Suprapubic skin (tissue), 4 donors: ENCODE measurements at regions not wholly inside any gene's neighbourhood (a gene's known extent, or its start where the extent isn't known, plus 50 kb on each side); places are given as distances from the start of the nearest gene placed in this dataset.

ENCODE experiments used
- DNase-seq, 2 donors: peaks; one replicate each; pipeline ENCODE4 v3.0.0-alpha.2; 2019; ENCODE audit warnings: low spot score in 2 of 2
- H3K27ac ChIP-seq: fragments of 200-600 bp; sonication (generic); one replicate; pipeline ENCODE4 v1.5.1; 2019
- H3K27me3 ChIP-seq: fragments of 200-600 bp; sonication (generic); one replicate; pipeline ENCODE4 v1.5.1; 2019
- H3K36me3 ChIP-seq: fragments of 200-600 bp; sonication (generic); one replicate; pipeline ENCODE4 v1.5.1; 2019
- H3K4me1 ChIP-seq: fragments of 200-600 bp; sonication (generic); one replicate; pipeline ENCODE4 v1.5.1; 2019
- H3K4me3 ChIP-seq: fragments of 200-600 bp; sonication (generic); one replicate; pipeline ENCODE4 v1.5.1; 2019; ENCODE audit warnings: mild to moderate bottlenecking
- H3K9me3 ChIP-seq: fragments of 200-600 bp; sonication (generic); one replicate; pipeline ENCODE4 v1.5.1; 2019
- CTCF ChIP-seq, 2 donors: fragments of 200-600 bp in 1 of 2; fragments of 450-650 bp in 1 of 2; sonication (generic) in 1 of 2; IDR thresholded peaks; one replicate each; pipeline ENCODE4 v1.5.1; 2016 to 2019; ENCODE audit warnings: antibody characterized with exemption in 2 of 2, mild to moderate bottlenecking in 1 of 2, moderate library complexity in 1 of 2
- EP300 ChIP-seq: sonication (generic); formaldehyde crosslinking; IDR thresholded peaks from one replicate; pipeline ENCODE4 v1.6.1; 2017; ENCODE audit warnings: antibody characterized with exemption
- POLR2A ChIP-seq, 2 donors: fragments of 450-650 bp; IDR thresholded peaks; one replicate each; pipeline ENCODE4 v1.6.1; 2017; ENCODE audit warnings: antibody characterized with exemption in 2 of 2, mild to moderate bottlenecking in 2 of 2, moderate library complexity in 2 of 2
- POLR2AphosphoS5 ChIP-seq, 3 donors: sonication (generic); formaldehyde crosslinking; IDR thresholded peaks; one replicate each; pipeline ENCODE4 v1.6.1; 2017; ENCODE audit warnings: antibody characterized with exemption in 3 of 3
- WGBS: methylation state at CpG from one replicate; pipeline ENCODE4 v1.1.5; 2018; 5-methylcytosine and 5-hydroxymethylcytosine counted together

GRCh38 chr20:7379621-7380220 lies 560.5 kb downstream of the HAO1 start:
- no peak overlapping the region for H3K4me3 ChIP-seq
- peaks cover 6% of the 10 kb centered on the region for H3K9me3 ChIP-seq
- H3K4me1 ChIP-seq: no peaks in the 10 kb centered on the region
- H3K36me3 ChIP-seq: no peaks in the 10 kb centered on the region
- H3K27ac ChIP-seq: no peak overlapping the region
- WGBS: 68% methylated on average over 8 of the region's 8 CpGs
- DNase-seq: no peak
- no peaks in the 10 kb centered on the region for H3K27me3 ChIP-seq
- TF ChIP-seq POLR2AphosphoS5 (IDR thresholded peaks at IDR 0.05) (no peak), POLR2A (IDR thresholded peaks at IDR 0.05) (no peak), EP300 (no peak), CTCF (IDR thresholded peaks at IDR 0.05) (no peak)

DNA sequence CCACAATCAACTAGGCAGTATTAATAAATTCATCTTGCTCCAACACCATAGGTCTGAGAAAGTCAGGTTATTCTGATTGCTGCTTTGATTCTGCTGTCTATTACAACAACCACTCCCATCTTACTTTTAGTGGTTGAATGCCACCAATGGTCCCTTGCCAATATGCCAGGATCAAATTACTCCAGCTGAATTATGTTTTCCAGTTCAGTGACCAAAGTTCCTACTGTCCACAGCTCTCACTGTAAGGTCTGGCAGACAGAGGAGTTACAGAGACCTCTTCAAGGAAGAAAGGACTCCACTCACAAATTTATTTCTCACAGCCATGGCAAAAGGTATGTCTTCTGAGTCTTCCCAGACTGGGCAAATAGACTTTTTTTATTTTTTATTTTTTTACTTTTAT lies 557.0 kb downstream of the HAO1 start:
- no peaks in the 10 kb centered on the region for H3K9me3 ChIP-seq
- H3K36me3 ChIP-seq: no peaks in the 10 kb centered on the region
- no peak for TF ChIP-seq POLR2AphosphoS5 (IDR thresholded peaks at IDR 0.05)
- TF ChIP-seq CTCF (IDR thresholded peaks at IDR 0.05): no peak
- TF ChIP-seq EP300: no peak
- TF ChIP-seq POLR2A (IDR thresholded peaks at IDR 0.05): no peak
- H3K27me3 ChIP-seq: no peaks in the 10 kb centered on the region
- H3K4me3 ChIP-seq: no peak overlapping the region
- no peaks in the 10 kb centered on the region for H3K4me1 ChIP-seq
- no peak overlapping the region for H3K27ac ChIP-seq
- no peak for DNase-seq

GRCh38 chr20:7387638-7388193 lies 552.5 kb downstream of the HAO1 start:
- no peak for TF ChIP-seq POLR2A (IDR thresholded peaks at IDR 0.05)
- no peak for TF ChIP-seq POLR2AphosphoS5 (IDR thresholded peaks at IDR 0.05)
- TF ChIP-seq EP300: no peak
- TF ChIP-seq CTCF (IDR thresholded peaks at IDR 0.05): no peak
- Histone ChIP-seq H3K4me3 (no peak overlapping the region), H3K36me3 (no peaks in the 10 kb centered on the region), H3K27me3 (no peaks in the 10 kb centered on the region), H3K9me3 (no peaks in the 10 kb centered on the region), H3K27ac (no peak overlapping the region), H3K4me1 (no peaks in the 10 kb centered on the region)
- DNase-seq: no peak
- WGBS: 83% methylated on average over 3 of the region's 3 CpGs

GRCh38 chr20:7389216-7389615 lies 551.0 kb downstream of the HAO1 start:
- Histone ChIP-seq H3K27me3 (no peaks in the 10 kb centered on the region), H3K4me1 (no peaks in the 10 kb centered on the region), H3K4me3 (no peak overlapping the region), H3K36me3 (no peaks in the 10 kb centered on the region), H3K9me3 (no peaks in the 10 kb centered on the region), H3K27ac (no peak overlapping the region)
- TF ChIP-seq EP300 (no peak), CTCF (IDR thresholded peaks at IDR 0.05) (no peak), POLR2AphosphoS5 (IDR thresholded peaks at IDR 0.05) (no peak), POLR2A (IDR thresholded peaks at IDR 0.05) (no peak)
- no peak for DNase-seq

DNA sequence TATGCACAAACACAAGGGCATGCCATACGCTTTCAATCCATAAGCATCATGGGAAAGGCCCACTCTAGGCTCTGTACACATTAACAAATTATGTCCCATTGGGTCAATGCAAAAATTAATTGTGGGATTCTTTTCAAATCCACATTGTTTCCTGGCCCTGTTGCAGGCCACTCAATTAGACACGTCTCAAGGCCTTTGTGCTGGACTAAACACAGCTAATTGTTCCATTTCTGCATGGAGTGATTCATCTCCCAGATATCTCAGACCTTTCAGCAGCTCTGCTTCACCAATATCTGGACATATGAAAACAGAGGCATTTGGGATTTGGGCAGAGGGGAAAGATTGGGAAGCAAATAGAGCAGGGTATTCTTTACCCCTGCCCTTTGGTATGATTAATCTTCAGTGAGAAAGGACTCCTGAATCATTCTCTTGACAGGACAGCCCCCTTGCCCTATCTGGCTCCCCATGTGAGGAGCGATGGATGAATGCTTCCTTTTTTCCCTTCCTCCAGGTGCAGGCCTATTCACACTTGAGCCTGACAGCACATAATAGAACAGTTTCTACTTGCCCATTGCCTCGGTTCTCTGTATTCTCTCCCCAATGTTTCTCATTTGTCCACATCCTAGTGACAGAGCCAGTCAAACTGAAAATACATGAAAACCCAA lies 547.6 kb downstream of the HAO1 start:
- DNase-seq: no peak
- H3K27me3 ChIP-seq: no peaks in the 10 kb centered on the region
- no peaks in the 10 kb centered on the region for H3K4me1 ChIP-seq
- TF ChIP-seq EP300 (no peak), CTCF (IDR thresholded peaks at IDR 0.05) (no peak), POLR2AphosphoS5 (IDR thresholded peaks at IDR 0.05) (no peak), POLR2A (IDR thresholded peaks at IDR 0.05) (no peak)
- no peaks in the 10 kb centered on the region for H3K9me3 ChIP-seq
- no peak overlapping the region for H3K27ac ChIP-seq
- 66% methylated on average over 4 of the region's 4 CpGs for WGBS
- no peaks in the 10 kb centered on the region for H3K36me3 ChIP-seq
- H3K4me3 ChIP-seq: no peak overlapping the region
